ENCODE measurements at regions not wholly inside any gene's neighbourhood (a gene's known extent, or its start where the extent isn't known, plus 50 kb on each side); places are given as distances from the start of the nearest gene placed in this dataset.

GRCh38 chr7:120030876-120031275, 242.1 kb upstream of the KCND2 start:
- ATAC-seq (ENCODE audit: insufficient read depth, low read depth): no peak
- Histone ChIP-seq H4K20me1 (ENCODE audit: insufficient read depth, low read length) (no peaks in the 10 kb centered on the region), H2AFZ (ENCODE audit: low read depth, low read length) (no peak overlapping the region), H3K9ac (ENCODE audit: low read depth, low read length) (no peak overlapping the region), H3K9me3 (ENCODE audit: insufficient read depth, low read length, severe bottlenecking) (no peaks in the 10 kb centered on the region), H3K4me3 (ENCODE audit: low read depth in 1 of 2, low read length in 2 of 2) (no peak overlapping the region), H3K79me2 (ENCODE audit: insufficient read depth, low read length) (no peaks in the 10 kb centered on the region), H3K36me3 (ENCODE audit: insufficient read depth, low read length) (no peaks in the 10 kb centered on the region), H3K4me2 (ENCODE audit: insufficient read depth, low read length) (no peak overlapping the region), H3K27ac (ENCODE audit: low read length) (no peak overlapping the region), H3K27me3 (ENCODE audit: insufficient read depth, low read length, poor library complexity) (no peaks in the 10 kb centered on the region), H3K4me1 (ENCODE audit: insufficient read depth, low read length) (no peaks in the 10 kb centered on the region)
- TF ChIP-seq EZH2 (IDR thresholded peaks at IDR 0.05; ENCODE audit: borderline replicate concordance, low read depth, low read length, severe bottlenecking) (no peak), CTCF (IDR thresholded peaks at IDR 0.05; ENCODE audit: borderline replicate concordance, extremely low read depth, low read length, poor library complexity, severe bottlenecking) (no peak)
- DNase-seq: no peak

GRCh38 chr7:120033114-120033513, 239.9 kb upstream of the KCND2 start:
- H3K9ac ChIP-seq (ENCODE audit: low read depth, low read length): no peak overlapping the region
- no peak overlapping the region for H3K4me3 ChIP-seq (ENCODE audit: low read depth in 1 of 2, low read length in 2 of 2)
- no peaks in the 10 kb centered on the region for H3K36me3 ChIP-seq (ENCODE audit: insufficient read depth, low read length)
- H3K9me3 ChIP-seq (ENCODE audit: insufficient read depth, low read length, severe bottlenecking): no peaks in the 10 kb centered on the region
- no peak overlapping the region for H3K4me2 ChIP-seq (ENCODE audit: insufficient read depth, low read length)
- no peaks in the 10 kb centered on the region for H3K4me1 ChIP-seq (ENCODE audit: insufficient read depth, low read length)
- no peak overlapping the region for H2AFZ ChIP-seq (ENCODE audit: low read depth, low read length)
- H3K79me2 ChIP-seq (ENCODE audit: insufficient read depth, low read length): no peaks in the 10 kb centered on the region
- H3K27me3 ChIP-seq (ENCODE audit: insufficient read depth, low read length, poor library complexity): no peaks in the 10 kb centered on the region
- no peaks in the 10 kb centered on the region for H4K20me1 ChIP-seq (ENCODE audit: insufficient read depth, low read length)
- DNase-seq (no peak), ATAC-seq (ENCODE audit: insufficient read depth, low read depth) (no peak)
- no peak overlapping the region for H3K27ac ChIP-seq (ENCODE audit: low read length)
- TF ChIP-seq EZH2 (IDR thresholded peaks at IDR 0.05; ENCODE audit: borderline replicate concordance, low read depth, low read length, severe bottlenecking) (no peak), CTCF (IDR thresholded peaks at IDR 0.05; ENCODE audit: borderline replicate concordance, extremely low read depth, low read length, poor library complexity, severe bottlenecking) (no peak)

GRCh38 chr7:120039138-120039537, 233.8 kb upstream of the KCND2 start:
- TF ChIP-seq CTCF (IDR thresholded peaks at IDR 0.05; ENCODE audit: borderline replicate concordance, extremely low read depth, low read length, poor library complexity, severe bottlenecking): no peak
- Histone ChIP-seq H4K20me1 (ENCODE audit: insufficient read depth, low read length) (no peaks in the 10 kb centered on the region), H3K27ac (ENCODE audit: low read length) (no peak overlapping the region), H3K36me3 (ENCODE audit: insufficient read depth, low read length) (no peaks in the 10 kb centered on the region), H3K4me3 (ENCODE audit: low read depth in 1 of 2, low read length in 2 of 2) (no peak overlapping the region), H3K79me2 (ENCODE audit: insufficient read depth, low read length) (no peaks in the 10 kb centered on the region), H3K9ac (ENCODE audit: low read depth, low read length) (no peak overlapping the region), H3K4me2 (ENCODE audit: insufficient read depth, low read length) (no peak overlapping the region), H3K9me3 (ENCODE audit: insufficient read depth, low read length, severe bottlenecking) (peaks cover 3% of the 10 kb centered on the region), H3K27me3 (ENCODE audit: insufficient read depth, low read length, poor library complexity) (no peaks in the 10 kb centered on the region), H3K4me1 (ENCODE audit: insufficient read depth, low read length) (no peaks in the 10 kb centered on the region), H2AFZ (ENCODE audit: low read depth, low read length) (no peak overlapping the region)
- no peak for ATAC-seq (ENCODE audit: insufficient read depth, low read depth)
- no peak for DNase-seq

DNA sequence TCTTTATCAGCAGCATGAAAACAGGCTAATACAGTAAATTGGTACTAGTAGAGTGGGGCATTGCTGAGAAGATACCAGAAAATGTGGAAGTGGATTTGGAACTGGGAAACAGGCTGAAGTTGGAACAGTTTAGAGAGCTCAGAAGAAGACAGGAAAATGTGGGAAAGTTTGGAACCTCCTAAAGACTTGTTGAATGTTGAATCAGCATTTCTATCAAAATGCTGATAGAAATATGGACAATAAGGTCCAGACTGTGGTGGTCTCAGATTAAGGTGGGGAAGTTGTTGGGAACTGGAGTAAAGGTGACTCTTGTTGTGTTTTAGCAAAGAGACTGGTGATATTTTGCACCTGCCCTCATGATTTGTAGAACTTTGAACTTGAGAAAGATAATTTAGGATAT, 231.2 kb upstream of the KCND2 start:
- TF ChIP-seq EZH2 (IDR thresholded peaks at IDR 0.05; ENCODE audit: borderline replicate concordance, low read depth, low read length, severe bottlenecking) (no peak), CTCF (IDR thresholded peaks at IDR 0.05; ENCODE audit: borderline replicate concordance, extremely low read depth, low read length, poor library complexity, severe bottlenecking) (no peak)
- H3K9me3 ChIP-seq (ENCODE audit: insufficient read depth, low read length, severe bottlenecking): peaks cover 3% of the 10 kb centered on the region
- no peak overlapping the region for H3K4me3 ChIP-seq (ENCODE audit: low read depth in 1 of 2, low read length in 2 of 2)
- H4K20me1 ChIP-seq (ENCODE audit: insufficient read depth, low read length): no peaks in the 10 kb centered on the region
- no peak overlapping the region for H3K27ac ChIP-seq (ENCODE audit: low read length)
- ATAC-seq (ENCODE audit: insufficient read depth, low read depth): no peak
- no peaks in the 10 kb centered on the region for H3K27me3 ChIP-seq (ENCODE audit: insufficient read depth, low read length, poor library complexity)
- H3K9ac ChIP-seq (ENCODE audit: low read depth, low read length): no peak overlapping the region
- H3K4me1 ChIP-seq (ENCODE audit: insufficient read depth, low read length): no peaks in the 10 kb centered on the region
- no peaks in the 10 kb centered on the region for H3K79me2 ChIP-seq (ENCODE audit: insufficient read depth, low read length)
- H2AFZ ChIP-seq (ENCODE audit: low read depth, low read length): no peak overlapping the region
- H3K36me3 ChIP-seq (ENCODE audit: insufficient read depth, low read length): no peaks in the 10 kb centered on the region
- no peak for DNase-seq
- no peak overlapping the region for H3K4me2 ChIP-seq (ENCODE audit: insufficient read depth, low read length)

Measured in DND-41 (cell line).